ENCODE measurements at regions not wholly inside any gene's neighbourhood (a gene's known extent, or its start where the extent isn't known, plus 50 kb on each side); places are given as distances from the start of the nearest gene placed in this dataset.

- no peak for DNase-seq (ENCODE audit: low spot score)
Measured at GRCh38 chr9:1267141-1267570, 217.0 kb downstream of the DMRT2 start.

- DNase-seq (ENCODE audit: low spot score) = no peak
Measured at GRCh38 chr9:1267581-1267980, 217.4 kb downstream of the DMRT2 start.

DNA sequence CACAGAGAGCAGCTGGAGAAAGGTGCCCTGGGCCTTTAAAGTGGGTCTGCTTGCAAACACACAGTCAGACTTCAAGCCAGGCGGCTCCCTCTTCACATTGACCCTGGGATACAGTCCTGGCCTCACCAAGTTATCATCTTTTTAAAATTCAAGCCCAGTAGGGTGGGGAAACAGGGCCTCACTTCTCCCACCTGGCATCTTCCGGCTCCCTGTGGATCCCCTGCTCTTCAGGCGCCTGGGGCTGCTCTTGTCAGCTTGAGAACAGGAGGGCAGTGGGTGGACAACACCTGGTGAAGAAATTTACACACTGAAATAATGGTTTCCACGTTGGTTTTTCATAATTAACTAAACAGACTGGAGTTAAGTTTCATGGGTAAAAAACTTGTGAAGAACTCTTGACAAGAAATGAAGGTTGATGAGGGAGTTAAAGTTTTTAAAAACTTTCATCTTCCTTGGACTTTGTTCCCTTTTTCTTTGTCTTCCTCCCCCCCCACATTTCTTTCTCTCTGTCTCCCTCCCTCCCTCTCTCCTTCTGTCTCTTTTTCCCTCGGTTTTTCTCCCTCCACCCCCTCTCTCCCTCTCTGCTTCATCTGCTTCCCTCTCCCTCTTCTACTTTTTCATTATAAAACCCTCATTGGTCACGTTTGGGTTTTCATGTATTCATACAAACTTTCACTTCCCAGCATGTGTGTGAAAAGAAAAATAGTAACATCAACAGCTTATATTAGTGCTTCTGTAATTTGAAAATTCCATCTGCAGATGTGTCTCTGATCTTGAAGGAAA, 219.6 kb downstream of the DMRT2 start:
- DNase-seq (ENCODE audit: low spot score) = no peak

- no peak for DNase-seq (ENCODE audit: low spot score)
Measured at GRCh38 chr9:1271367-1271766, 221.2 kb downstream of the DMRT2 start.

DNA sequence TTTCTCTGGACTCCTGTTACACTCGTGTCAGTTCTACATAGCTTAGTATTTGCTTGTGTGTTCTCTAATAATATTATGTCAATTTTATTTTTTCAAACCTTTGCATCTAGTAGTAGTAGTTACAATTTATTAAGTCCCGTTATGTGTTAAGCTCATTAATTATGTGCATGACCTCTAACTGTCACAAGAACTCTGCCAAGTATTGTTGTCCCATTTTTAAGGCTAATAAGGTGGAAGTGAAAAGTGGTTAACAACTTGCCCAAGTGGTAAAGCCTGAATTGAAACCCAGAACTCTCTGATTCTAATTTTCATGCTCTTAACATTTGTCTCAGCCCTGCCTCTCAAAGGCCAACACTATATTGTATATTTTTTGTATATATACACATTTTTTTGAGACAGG, 221.6 kb downstream of the DMRT2 start:
- DNase-seq (ENCODE audit: low spot score) = no peak

- no peak for DNase-seq (ENCODE audit: low spot score)
Measured at GRCh38 chr9:1272488-1272887, 222.3 kb downstream of the DMRT2 start.

- DNase-seq (ENCODE audit: low spot score) = peak; percentile 43
Measured at GRCh38 chr9:1273859-1274258, 223.7 kb downstream of the DMRT2 start.

- DNase-seq (ENCODE audit: low spot score) = no peak
Measured at GRCh38 chr9:1274334-1274733, 224.2 kb downstream of the DMRT2 start.

DNA sequence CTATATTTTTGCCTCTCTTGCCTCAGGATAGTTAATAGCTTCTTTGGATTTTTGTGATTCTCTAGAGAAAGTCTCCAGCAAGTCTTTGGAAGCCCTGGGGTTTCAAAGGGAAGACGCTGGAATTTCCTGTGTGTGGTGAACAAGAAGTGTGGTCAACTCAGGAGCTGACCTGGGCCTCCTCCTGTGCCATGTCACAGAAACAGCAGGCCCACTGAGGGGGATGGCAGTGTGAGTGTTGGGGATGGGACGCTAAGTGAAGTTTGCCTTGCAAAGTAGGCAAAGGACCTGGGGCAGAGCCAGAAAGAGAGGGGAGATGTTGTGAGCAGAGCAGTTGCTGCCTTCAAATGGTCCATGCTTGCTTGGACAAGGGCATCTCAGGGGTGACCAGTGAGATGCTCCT, 226.3 kb downstream of the DMRT2 start:
- no peak for DNase-seq (ENCODE audit: low spot score)

- no peak for DNase-seq (ENCODE audit: low spot score)
Measured at GRCh38 chr9:1284727-1285126, 234.6 kb downstream of the DMRT2 start.

GRCh38 chr9:1285526-1285925, 235.4 kb downstream of the DMRT2 start:
- DNase-seq (ENCODE audit: low spot score) = no peak

DNA sequence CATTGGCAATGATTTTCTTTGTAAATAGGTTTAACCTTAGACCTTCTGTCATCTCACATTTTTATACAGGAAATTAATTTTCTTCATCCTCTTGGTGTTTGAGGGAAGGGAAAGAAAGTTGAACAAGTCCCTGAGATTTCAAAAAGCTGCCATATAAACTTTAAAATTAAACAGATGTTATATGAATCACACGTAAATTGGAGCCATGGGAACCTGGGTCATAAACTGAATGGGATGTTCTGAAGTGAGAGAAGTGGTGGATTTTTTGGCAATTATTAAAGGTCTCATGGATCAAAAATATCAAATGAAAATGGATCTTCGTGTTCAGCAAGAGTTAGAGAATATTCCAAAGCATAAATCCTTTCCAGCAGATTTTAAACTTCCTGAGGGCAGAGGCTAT, 242.2 kb downstream of the DMRT2 start:
- DNase-seq (ENCODE audit: low spot score) = no peak

GRCh38 chr9:1294641-1295258, 244.6 kb downstream of the DMRT2 start:
- DNase-seq (ENCODE audit: low spot score) = no peak

DNA sequence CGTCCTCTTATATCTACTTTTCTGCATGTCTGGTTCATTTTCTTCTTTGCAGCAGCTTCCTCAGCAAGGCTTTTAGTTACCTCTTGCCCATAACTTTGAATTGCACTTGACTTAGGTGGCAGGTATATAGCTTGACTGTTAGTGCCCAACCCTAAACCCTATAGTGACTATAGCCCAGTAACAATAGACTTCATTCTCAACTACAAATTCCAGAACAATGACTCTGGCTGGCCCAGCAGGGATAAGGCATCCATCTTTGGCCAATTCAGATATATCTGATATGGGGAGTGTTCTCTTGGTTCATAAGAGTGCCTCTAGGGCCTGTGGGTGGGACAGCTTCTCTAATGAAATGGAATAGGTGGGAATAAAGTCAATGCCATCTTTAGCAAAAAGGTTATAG, 246.2 kb downstream of the DMRT2 start:
- DNase-seq (ENCODE audit: low spot score) = no peak

GRCh38 chr9:1298046-1298445, 247.9 kb downstream of the DMRT2 start:
- no peak for DNase-seq (ENCODE audit: low spot score)

GRCh38 chr9:1300941-1301340, 250.8 kb downstream of the DMRT2 start:
- no peak for DNase-seq (ENCODE audit: low spot score)

DNA sequence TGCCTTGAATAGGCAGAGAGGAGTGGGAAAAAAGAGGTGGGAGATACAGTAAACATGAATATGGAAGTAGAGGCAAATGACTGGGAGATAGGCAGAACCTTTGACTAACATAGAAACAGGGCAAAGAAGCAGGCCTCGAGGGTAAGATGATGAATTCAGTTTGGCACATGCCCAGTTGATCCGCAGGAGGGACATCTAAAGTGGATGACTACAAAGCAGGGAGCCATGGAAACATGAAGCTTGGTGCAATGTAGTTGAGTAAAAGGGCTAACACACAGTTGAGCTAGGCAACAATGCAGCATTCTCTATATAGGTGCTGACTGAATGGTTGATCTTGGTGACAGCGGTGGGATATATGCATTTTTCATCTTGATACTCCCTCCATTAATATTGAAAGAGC, 253.8 kb downstream of the DMRT2 start:
- DNase-seq (ENCODE audit: low spot score) = no peak

DNA sequence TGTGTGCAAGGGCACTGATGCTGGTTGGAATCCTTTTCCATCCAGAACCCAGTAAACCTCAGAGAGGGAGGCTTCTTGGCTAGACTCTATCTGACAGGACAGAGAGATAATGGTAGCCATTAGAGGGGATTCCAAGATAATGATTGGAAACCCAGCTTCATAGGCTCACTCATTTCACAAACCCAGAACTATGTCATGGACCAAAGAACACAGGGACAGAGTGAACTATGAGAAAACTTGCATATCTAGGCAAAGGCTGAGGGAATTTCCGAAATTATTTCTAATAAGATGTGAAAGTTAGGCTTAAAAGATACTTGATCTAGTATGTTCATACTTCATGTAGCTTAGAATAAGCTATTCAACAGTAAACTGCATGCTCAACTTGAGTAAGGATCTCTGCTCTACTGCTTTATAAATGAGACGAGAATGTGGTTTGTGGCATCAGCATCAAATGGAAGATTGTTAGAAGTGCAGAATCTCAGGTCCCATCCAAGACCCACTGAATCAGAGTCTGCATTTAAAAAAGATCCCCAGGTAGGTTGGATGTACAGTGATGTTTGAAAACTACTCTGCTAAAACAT, 261.4 kb downstream of the DMRT2 start:
- DNase-seq (ENCODE audit: low spot score) = no peak

- DNase-seq (ENCODE audit: low spot score) = no peak
Measured at GRCh38 chr9:1319436-1319835, 269.3 kb downstream of the DMRT2 start.

DNA sequence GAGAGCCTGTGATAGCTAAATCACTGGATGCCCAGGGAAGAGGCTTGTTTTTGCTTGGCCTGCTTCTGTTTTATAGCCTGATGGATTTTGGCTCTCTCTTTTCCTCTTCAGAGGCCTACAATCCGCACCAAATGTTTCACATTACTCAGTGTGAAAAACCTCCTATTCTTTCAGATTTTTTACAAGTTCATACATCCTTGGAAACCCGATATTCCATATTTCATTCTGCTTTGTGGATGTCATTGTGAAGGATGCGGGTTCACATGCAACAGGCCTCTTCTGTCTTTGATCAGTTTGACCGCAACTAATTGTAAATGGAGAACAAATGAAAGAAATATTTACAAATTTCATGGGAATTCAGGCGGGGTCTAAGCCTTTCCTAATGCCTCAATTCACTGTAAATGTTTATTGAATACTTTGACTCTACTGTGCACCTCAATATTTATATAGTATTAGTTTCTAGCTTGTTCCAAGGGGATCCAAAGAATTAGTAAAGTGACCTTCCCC, 269.9 kb downstream of the DMRT2 start:
- DNase-seq (ENCODE audit: low spot score) = no peak

DNA sequence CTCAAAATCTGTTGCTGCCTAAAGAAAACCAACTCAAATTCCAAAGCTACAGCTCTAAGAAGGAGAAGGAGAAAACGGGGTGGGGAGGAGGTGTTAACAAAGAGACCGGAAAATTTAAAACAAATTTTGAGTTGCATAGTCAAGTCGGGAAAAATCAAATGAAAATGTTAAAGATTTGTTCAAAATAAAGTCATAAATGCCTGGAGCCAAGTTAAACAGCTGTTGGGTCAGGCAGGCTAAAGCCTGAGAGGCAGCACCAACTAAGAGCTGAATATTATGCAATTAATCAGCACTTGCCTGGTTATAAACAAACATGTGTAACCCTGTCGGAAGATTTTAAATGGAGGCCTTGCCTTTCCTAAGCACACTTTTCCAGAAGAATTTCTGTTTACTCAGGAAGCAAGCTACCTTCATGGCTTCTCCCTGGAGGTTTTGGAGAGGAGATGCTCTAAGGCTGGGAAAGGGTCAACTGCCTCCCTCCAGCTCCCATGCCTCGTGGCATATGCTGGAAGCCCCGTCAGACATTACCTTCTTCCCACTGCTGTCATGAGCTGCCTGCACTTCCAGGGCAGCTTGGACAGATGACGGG, 270.5 kb downstream of the DMRT2 start:
- DNase-seq (ENCODE audit: low spot score) = no peak

- DNase-seq (ENCODE audit: low spot score) = no peak
Measured at GRCh38 chr9:1327467-1327866, 277.3 kb downstream of the DMRT2 start.

- DNase-seq (ENCODE audit: low spot score) = no peak
Measured at GRCh38 chr9:1328341-1328740, 278.2 kb downstream of the DMRT2 start.

All from RKO (cell line).